Nucleus accumbens (tissue), 56 donors: ENCODE measurements at regions not wholly inside any gene's neighbourhood (a gene's known extent, or its start where the extent isn't known, plus 50 kb on each side); places are given as distances from the start of the nearest gene placed in this dataset.
A peak's percentile ranks its signal among the peaks of the same experiment; 100 is the strongest.

Source experiments
- DNase-seq, 56 donors: peaks; one replicate each; lab custom pipeline; 2025; lab: John Stamatoyannopoulos, UW

DNA sequence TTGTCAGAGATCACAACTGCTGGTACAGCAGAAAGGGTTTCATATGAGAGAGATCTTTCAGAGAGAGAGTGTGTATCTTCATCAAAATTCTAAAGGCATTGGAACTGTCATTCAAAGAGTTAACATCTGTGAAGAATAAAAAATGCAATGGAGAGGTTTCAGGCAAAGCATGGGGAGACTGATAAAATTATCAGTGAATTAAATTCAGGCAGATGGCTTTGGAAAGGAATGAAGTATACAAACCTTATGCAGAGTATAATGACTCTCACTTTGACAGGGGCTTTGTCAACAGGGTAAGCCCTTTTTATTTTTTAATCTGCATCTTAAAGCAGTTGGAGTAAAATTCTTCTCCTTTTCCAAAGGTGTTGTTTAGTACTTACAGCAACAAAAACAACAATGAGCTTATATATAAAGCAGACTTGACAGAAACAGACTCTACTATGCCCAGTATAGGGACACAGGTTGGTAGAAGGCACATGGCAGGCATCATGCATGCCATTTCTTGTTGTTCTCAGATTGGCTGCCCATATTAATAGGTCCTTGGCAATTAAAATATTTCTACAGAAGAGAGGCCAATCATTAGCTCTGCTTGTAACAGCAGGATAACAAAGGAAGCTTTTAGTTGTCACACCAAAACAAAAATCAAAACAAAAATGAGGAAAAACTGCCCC lies 54.9 kb upstream of the NXPH1 start:
- no peak for DNase-seq

GRCh38 chr7:8379264-8379663 lies 54.1 kb upstream of the NXPH1 start:
- peak in 45 of 56 donors; percentile 1 to 73 (median 36) for DNase-seq

DNA sequence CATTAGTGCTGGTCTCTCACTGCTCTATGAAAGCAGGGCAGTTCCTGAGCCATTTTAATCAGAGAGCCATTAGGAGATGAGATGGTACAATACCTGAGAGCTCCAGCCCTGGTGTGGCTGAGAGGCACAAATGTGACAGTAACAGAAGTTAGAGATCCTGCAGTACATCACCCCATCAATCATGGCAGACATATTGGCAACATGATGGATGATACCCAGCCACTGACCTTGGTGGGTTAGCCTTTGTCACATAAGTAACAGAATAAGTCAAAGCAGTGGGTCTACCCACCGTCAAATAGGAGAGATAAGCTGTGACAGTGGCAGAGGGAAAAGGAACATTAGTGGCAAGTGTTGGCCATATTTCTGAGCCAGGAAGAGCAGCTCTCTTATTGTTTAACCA lies 53.3 kb upstream of the NXPH1 start:
- no peak for DNase-seq

- no peak for DNase-seq
These were observed 51.2 kb upstream of the NXPH1 start for GRCh38 chr7:8382004-8382730.
